WTC11 (cell line): ENCODE measurements at regions not wholly inside any gene's neighbourhood (a gene's known extent, or its start where the extent isn't known, plus 50 kb on each side); places are given as distances from the start of the nearest gene placed in this dataset.
A peak's percentile ranks its signal among the peaks of the same experiment; 100 is the strongest.

ENCODE experiments used
- ATAC-seq: fragments of 200-7000 bp; cut with Tn5 transposase; 2 replicates; pipeline ENCODE4 v1.10.0; 2021; ENCODE audit warnings: mild to moderate bottlenecking, moderate library complexity
- CTCF ChIA-PET: fragments of 300-600 bp; sonication (Branson Sonifier 250); formaldehyde crosslinking; loops from one replicate; lab custom pipeline; 2021; ENCODE audit warnings: antibody characterized with exemption; lab: Charles Lee
- POLR2A ChIA-PET: fragments of 350-600 bp; sonication (Branson Sonifier 250); formaldehyde crosslinking; loops from one replicate; lab custom pipeline; 2021; ENCODE audit warnings: antibody characterized with exemption; lab: Charles Lee
- DNase-seq: peaks from one replicate; pipeline ENCODE4 v3.0.0; 2021; ENCODE audit warnings: low spot score
- H3K27ac Mint-ChIP-seq: 2 replicates; pipeline ENCODE4 v1.8.0; 2021; ENCODE audit warnings: mixed read lengths
- H3K27me3 Mint-ChIP-seq: 2 replicates; pipeline ENCODE4 v1.8.0; 2021; ENCODE audit warnings: low read depth, mild to moderate bottlenecking, moderate library complexity, mixed read lengths
- H3K36me3 Mint-ChIP-seq: 2 replicates; pipeline ENCODE4 v1.8.0; 2021; ENCODE audit warnings: mixed read lengths
- H3K4me1 Mint-ChIP-seq: 2 replicates; pipeline ENCODE4 v1.8.0; 2022; ENCODE audit warnings: mixed read lengths
- H3K4me3 Mint-ChIP-seq: 2 replicates; pipeline ENCODE4 v1.8.0; 2021; ENCODE audit warnings: mild to moderate bottlenecking, moderate library complexity, mixed read lengths
- H3K9me3 Mint-ChIP-seq: 2 replicates; pipeline ENCODE4 v1.8.0; 2021; ENCODE audit warnings: mixed read lengths
- ATF2 ChIP-seq: sonication (generic); formaldehyde crosslinking; IDR thresholded peaks from 2 replicates; pipeline ENCODE4 v1.8.1; 2022; ENCODE audit warnings: low read depth, missing genetic modification reagents, borderline replicate concordance
- ATF3 ChIP-seq: sonication (generic); formaldehyde crosslinking; conservative IDR thresholded peaks from 2 replicates; pipeline ENCODE4 v1.8.1; 2022; ENCODE audit warnings: mild to moderate bottlenecking, missing genetic modification reagents
- ATF6 ChIP-seq: sonication (generic); formaldehyde crosslinking; IDR thresholded peaks from 2 replicates; pipeline ENCODE4 v1.8.1; 2023; ENCODE audit warnings: mild to moderate bottlenecking, missing genetic modification reagents
- CBFB ChIP-seq: sonication (generic); formaldehyde crosslinking; IDR thresholded peaks from 2 replicates; pipeline ENCODE4 v1.8.1; 2022; ENCODE audit warnings: mild to moderate bottlenecking, low read depth, missing genetic modification reagents
- CDX4 ChIP-seq: fragments of 250-450 bp; sonication (Bioruptor Pico); IDR thresholded peaks from 2 replicates; pipeline ENCODE4 v1.9.0; 2021; ENCODE audit warnings: moderate library complexity, mild to moderate bottlenecking, inconsistent platforms, borderline replicate concordance
- CREB1 ChIP-seq: sonication (generic); formaldehyde crosslinking; IDR thresholded peaks from 2 replicates; pipeline ENCODE4 v1.8.0; 2023; ENCODE audit warnings: mild to moderate bottlenecking, missing genetic modification reagents
- CREM ChIP-seq: sonication (generic); formaldehyde crosslinking; IDR thresholded peaks from 2 replicates; pipeline ENCODE4 v1.8.1; 2022; ENCODE audit warnings: mild to moderate bottlenecking, missing genetic modification reagents, moderate library complexity
- E2F4 ChIP-seq: sonication (generic); formaldehyde crosslinking; IDR thresholded peaks from 2 replicates; pipeline ENCODE4 v1.8.1; 2022; ENCODE audit warnings: low read depth, mild to moderate bottlenecking, moderate library complexity, missing genetic modification reagents, borderline replicate concordance
- EMX1 ChIP-seq: fragments of 250-450 bp; sonication (Bioruptor Pico); IDR thresholded peaks from 2 replicates; pipeline ENCODE4 v1.8.0; 2021; ENCODE audit warnings: mild to moderate bottlenecking
- ETV6 ChIP-seq: sonication (generic); formaldehyde crosslinking; IDR thresholded peaks from 2 replicates; pipeline ENCODE4 v1.8.1; 2022; ENCODE audit warnings: mild to moderate bottlenecking, missing genetic modification reagents
- FOXK1 ChIP-seq: sonication (generic); formaldehyde crosslinking; IDR thresholded peaks from 2 replicates; pipeline ENCODE4 v1.8.0; 2022; ENCODE audit warnings: mild to moderate bottlenecking, moderate library complexity, missing genetic modification reagents
- FOXP1 ChIP-seq: sonication (generic); formaldehyde crosslinking; IDR thresholded peaks from 2 replicates; pipeline ENCODE4 v1.8.0; 2022; ENCODE audit warnings: missing genetic modification reagents, mild to moderate bottlenecking, moderate library complexity, borderline replicate concordance
- PRRX2 ChIP-seq: fragments of 250-450 bp; sonication (Bioruptor Pico); IDR thresholded peaks from 2 replicates; pipeline ENCODE4 v1.8.0; 2021; ENCODE audit warnings: mild to moderate bottlenecking
- TEAD1 ChIP-seq: sonication (generic); formaldehyde crosslinking; IDR thresholded peaks from 2 replicates; pipeline ENCODE4 v1.8.0; 2022; ENCODE audit warnings: mild to moderate bottlenecking, missing genetic modification reagents
- ZBTB43 ChIP-seq: sonication (generic); formaldehyde crosslinking; IDR thresholded peaks from 2 replicates; pipeline ENCODE4 v1.8.1; 2023; ENCODE audit warnings: mild to moderate bottlenecking, missing genetic modification reagents
- ZNF232 ChIP-seq: sonication (generic); formaldehyde crosslinking; IDR thresholded peaks from 2 replicates; pipeline ENCODE4 v1.8.0; 2022; ENCODE audit warnings: mild to moderate bottlenecking, missing genetic modification reagents
- ZNF263 ChIP-seq: sonication (generic); formaldehyde crosslinking; IDR thresholded peaks from 2 replicates; pipeline ENCODE4 v1.8.1; 2022; ENCODE audit warnings: low read depth, mild to moderate bottlenecking, moderate library complexity, missing genetic modification reagents
- ZNF281 ChIP-seq: sonication (generic); formaldehyde crosslinking; IDR thresholded peaks from 2 replicates; pipeline ENCODE4 v1.8.0; 2023; ENCODE audit warnings: mild to moderate bottlenecking, missing genetic modification reagents
- ZNF317 ChIP-seq: sonication (generic); formaldehyde crosslinking; IDR thresholded peaks from 2 replicates; pipeline ENCODE4 v1.8.1; 2023; ENCODE audit warnings: low read depth, mild to moderate bottlenecking, moderate library complexity, missing genetic modification reagents, borderline replicate concordance
- ZNF416 ChIP-seq: fragments of 250-450 bp; sonication (Bioruptor Pico); IDR thresholded peaks from 2 replicates; pipeline ENCODE4 v1.9.0; 2021; ENCODE audit warnings: mild to moderate bottlenecking, inconsistent platforms
- ZNF671 ChIP-seq: fragments of 250-450 bp; sonication (Bioruptor Pico); IDR thresholded peaks from 2 replicates; pipeline ENCODE4 v1.8.0; 2021; ENCODE audit warnings: mild to moderate bottlenecking

- ChIA-PET POLR2A (no interaction called here), CTCF (interaction anchor here (1.0 to 1.5 kb wide), 2 partner anchors 336 to 475 kb away, joined by 3 to 4 read pairs; no protein-coding TSS in a partner anchor)
- peak; percentile 55; the same call in 1 of the 2 replicates for ATAC-seq
- TF ChIP-seq ATF2 (CRISPR knock-in tag), result no peak
- TF ChIP-seq ZNF671 (CRISPR knock-in tag), result no peak
- TF ChIP-seq CBFB (CRISPR knock-in tag), result no peak
- no peak for TF ChIP-seq ZNF263 (CRISPR knock-in tag)
- TF ChIP-seq ATF3, result no peak
- TF ChIP-seq EMX1 (CRISPR knock-in tag), result no peak
- no peak for TF ChIP-seq FOXK1 (CRISPR knock-in tag)
- no peak for TF ChIP-seq ZNF416 (CRISPR knock-in tag)
- no peak for TF ChIP-seq ZBTB43 (CRISPR knock-in tag)
- no peak for TF ChIP-seq TEAD1 (CRISPR knock-in tag)
- TF ChIP-seq CREM (CRISPR knock-in tag), result no peak
- no peak for TF ChIP-seq E2F4 (CRISPR knock-in tag)
- TF ChIP-seq ZNF281 (CRISPR knock-in tag), result no peak
- no peak for TF ChIP-seq ZNF317 (CRISPR knock-in tag)
- no peak for TF ChIP-seq ATF6 (CRISPR knock-in tag)
- no peak for TF ChIP-seq ETV6 (CRISPR knock-in tag)
- TF ChIP-seq ZNF232 (CRISPR knock-in tag), result no peak
- H3K27ac Mint-ChIP-seq, result no peak overlapping the region
- DNase-seq, result peak; percentile 29
- peaks cover 6% of the 10 kb centered on the region; the same call in 1 of the 2 replicates for H3K4me1 Mint-ChIP-seq
- peaks cover 23% of the 10 kb centered on the region for H3K36me3 Mint-ChIP-seq
- H3K27me3 Mint-ChIP-seq, result peaks cover 5% of the 10 kb centered on the region; the same call in 1 of the 2 replicates
- peaks cover 30% of the 10 kb centered on the region for H3K9me3 Mint-ChIP-seq
- no peak overlapping the region for H3K4me3 Mint-ChIP-seq
These were observed 201.0 kb downstream of the PAPSS1 start for GRCh38 chr4:107519053-107519452.

- DNase-seq, result no peak
- POLR2A ChIA-PET, result no interaction called here
- H3K27me3 Mint-ChIP-seq, result peaks cover 5% of the 10 kb centered on the region; the same call in 1 of the 2 replicates
- no peak for ATAC-seq
- CTCF ChIA-PET, result interaction anchor here (1.5 kb wide), 1 partner anchor 335 kb away, joined by 4 read pairs; no protein-coding TSS in a partner anchor
- no peak overlapping the region for H3K27ac Mint-ChIP-seq
- H3K4me1 Mint-ChIP-seq, result peaks cover 6% of the 10 kb centered on the region; the same call in 1 of the 2 replicates
- H3K36me3 Mint-ChIP-seq, result peaks cover 26% of the 10 kb centered on the region
- H3K4me3 Mint-ChIP-seq, result no peak overlapping the region
- H3K9me3 Mint-ChIP-seq, result peaks cover 34% of the 10 kb centered on the region
- TF ChIP-seq PRRX2 (CRISPR knock-in tag) (no peak), CDX4 (CRISPR knock-in tag) (no peak), CREB1 (CRISPR knock-in tag) (no peak), ZNF281 (CRISPR knock-in tag) (no peak), FOXP1 (CRISPR knock-in tag) (no peak)
These were observed 202.0 kb downstream of the PAPSS1 start for GRCh38 chr4:107518076-107518475.
